Neural progenitor cell (in vitro differentiated cells): ENCODE measurements at regions not wholly inside any gene's neighbourhood (a gene's known extent, or its start where the extent isn't known, plus 50 kb on each side); places are given as distances from the start of the nearest gene placed in this dataset.

Experiments
- DNase-seq: peaks from one replicate; pipeline ENCODE4 v3.0.0-alpha.2; 2016; ENCODE audit warnings: low spot score
- H2AFZ ChIP-seq: fragments of 200-600 bp; sonication (generic); replicated peaks from 2 replicates; pipeline ENCODE4 v1.6.1; 2016; ENCODE audit warnings: antibody characterized with exemption
- H3F3A ChIP-seq: fragments of 200-600 bp; sonication (generic); 2 replicates; pipeline ENCODE4 v1.6.1; 2016; ENCODE audit warnings: antibody characterized with exemption, low read depth
- H3K27ac ChIP-seq: fragments of 200-600 bp; sonication (generic); 2 replicates; pipeline ENCODE4 v1.5.1; 2016; ENCODE audit warnings: mild to moderate bottlenecking
- H3K27me3 ChIP-seq: fragments of 200-600 bp; sonication (generic); 2 replicates; pipeline ENCODE4 v1.6.1; 2016; ENCODE audit warnings: mild to moderate bottlenecking, moderate library complexity
- H3K36me3 ChIP-seq: fragments of 200-600 bp; sonication (generic); 2 replicates; pipeline ENCODE4 v1.5.1; 2016
- H3K4me1 ChIP-seq: fragments of 200-600 bp; sonication (generic); 2 replicates; pipeline ENCODE4 v1.6.1; 2016; ENCODE audit warnings: mixed run types
- H3K4me2 ChIP-seq: fragments of 200-600 bp; sonication (generic); 2 replicates; pipeline ENCODE4 v1.6.1; 2016
- H3K4me3 ChIP-seq: fragments of 200-600 bp; sonication (generic); 2 replicates; pipeline ENCODE4 v1.5.1; 2016
- H3K79me2 ChIP-seq: fragments of 200-600 bp; sonication (generic); 2 replicates; pipeline ENCODE4 v1.6.1; 2016; ENCODE audit warnings: low read depth
- H3K9ac ChIP-seq: fragments of 200-600 bp; sonication (generic); 2 replicates; pipeline ENCODE4 v1.6.1; 2016
- H3K9me3 ChIP-seq: fragments of 200-600 bp; sonication (generic); 2 replicates; pipeline ENCODE4 v1.5.1; 2016; ENCODE audit warnings: low read depth
- H4K20me1 ChIP-seq: fragments of 200-600 bp; sonication (generic); 2 replicates; pipeline ENCODE4 v1.6.1; 2016; ENCODE audit warnings: low read depth
- H3K27ac Mint-ChIP-seq: 3 replicates; pipeline ENCODE4 v1.8.0; 2021; ENCODE audit warnings: mixed read lengths
- H3K27me3 Mint-ChIP-seq: 2 replicates; pipeline ENCODE4 v1.8.0; 2022; ENCODE audit warnings: low read depth, mild to moderate bottlenecking, inconsistent platforms, moderate library complexity, mixed read lengths; ENCODE audit not compliant: insufficient read depth
- H3K36me3 Mint-ChIP-seq: 3 replicates; pipeline ENCODE4 v1.8.0; 2021; ENCODE audit warnings: mixed read lengths
- H3K4me1 Mint-ChIP-seq: 3 replicates; pipeline ENCODE4 v1.8.0; 2021; ENCODE audit warnings: mixed read lengths
- H3K4me3 Mint-ChIP-seq: 3 replicates; pipeline ENCODE4 v1.8.0; 2021; ENCODE audit warnings: mild to moderate bottlenecking, moderate library complexity, mixed read lengths
- H3K9me3 Mint-ChIP-seq: 3 replicates; pipeline ENCODE4 v1.8.0; 2020; ENCODE audit warnings: mixed read lengths
- EZH2 ChIP-seq: fragments of 200-600 bp; sonication (generic); IDR thresholded peaks from 2 replicates; pipeline ENCODE4 v1.6.1; 2017; ENCODE audit warnings: antibody characterized with exemption, mild to moderate bottlenecking, moderate library complexity
- EZH2phosphoT487 ChIP-seq: fragments of 200-600 bp; sonication (generic); IDR thresholded peaks from 2 replicates; pipeline ENCODE4 v1.6.1; 2017; ENCODE audit warnings: antibody characterized with exemption
- TF ChIP-seq, protein P1 (sequence below): fragments of 200-600 bp; sonication (generic); IDR thresholded peaks from 2 replicates; pipeline ENCODE4 v1.5.1; 2017; ENCODE audit warnings: antibody characterized with exemption, mild to moderate bottlenecking

DNA sequence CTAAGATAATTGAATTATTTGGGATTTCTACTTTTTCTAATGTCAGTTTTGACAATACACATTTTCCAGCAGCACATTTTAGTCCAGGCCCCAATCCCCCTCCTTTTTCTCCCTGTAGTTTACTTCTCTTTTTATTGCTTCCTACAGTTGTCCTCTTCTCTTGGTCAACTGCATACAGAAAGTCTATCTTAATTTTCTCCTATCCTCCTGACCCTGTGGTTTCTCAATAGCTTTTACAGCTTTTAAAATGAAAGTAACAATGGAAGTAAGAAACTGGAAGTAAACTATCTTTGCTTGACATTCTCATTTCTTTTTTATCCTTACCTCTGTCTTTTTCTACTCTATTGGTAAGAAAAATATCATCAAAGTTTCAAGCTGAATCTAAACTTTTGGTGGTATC, 106.5 kb upstream of the OXGR1 start:
- TF ChIP-seq EZH2phosphoT487 (no peak), EZH2 (no peak)
- TF ChIP-seq, protein P1, sequence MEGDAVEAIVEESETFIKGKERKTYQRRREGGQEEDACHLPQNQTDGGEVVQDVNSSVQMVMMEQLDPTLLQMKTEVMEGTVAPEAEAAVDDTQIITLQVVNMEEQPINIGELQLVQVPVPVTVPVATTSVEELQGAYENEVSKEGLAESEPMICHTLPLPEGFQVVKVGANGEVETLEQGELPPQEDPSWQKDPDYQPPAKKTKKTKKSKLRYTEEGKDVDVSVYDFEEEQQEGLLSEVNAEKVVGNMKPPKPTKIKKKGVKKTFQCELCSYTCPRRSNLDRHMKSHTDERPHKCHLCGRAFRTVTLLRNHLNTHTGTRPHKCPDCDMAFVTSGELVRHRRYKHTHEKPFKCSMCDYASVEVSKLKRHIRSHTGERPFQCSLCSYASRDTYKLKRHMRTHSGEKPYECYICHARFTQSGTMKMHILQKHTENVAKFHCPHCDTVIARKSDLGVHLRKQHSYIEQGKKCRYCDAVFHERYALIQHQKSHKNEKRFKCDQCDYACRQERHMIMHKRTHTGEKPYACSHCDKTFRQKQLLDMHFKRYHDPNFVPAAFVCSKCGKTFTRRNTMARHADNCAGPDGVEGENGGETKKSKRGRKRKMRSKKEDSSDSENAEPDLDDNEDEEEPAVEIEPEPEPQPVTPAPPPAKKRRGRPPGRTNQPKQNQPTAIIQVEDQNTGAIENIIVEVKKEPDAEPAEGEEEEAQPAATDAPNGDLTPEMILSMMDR: no peak
- Histone ChIP-seq H3K27me3 (no peaks in the 10 kb centered on the region), H3F3A (no peaks in the 10 kb centered on the region), H3K4me1 (no peaks in the 10 kb centered on the region), H3K36me3 (no peaks in the 10 kb centered on the region), H4K20me1 (no peaks in the 10 kb centered on the region), H3K79me2 (no peaks in the 10 kb centered on the region), H2AFZ (no peak overlapping the region), H3K4me2 (no peak overlapping the region), H3K27ac (no peak overlapping the region), H3K4me3 (no peak overlapping the region), H3K9ac (no peak overlapping the region), H3K9me3 (no peaks in the 10 kb centered on the region)
- no peak for DNase-seq
- H3K4me1 Mint-ChIP-seq: no peaks in the 10 kb centered on the region
- no peaks in the 10 kb centered on the region for H3K36me3 Mint-ChIP-seq
- peaks cover 3% of the 10 kb centered on the region for H3K27me3 Mint-ChIP-seq
- no peak overlapping the region for H3K27ac Mint-ChIP-seq
- no peak overlapping the region for H3K4me3 Mint-ChIP-seq
- no peaks in the 10 kb centered on the region for H3K9me3 Mint-ChIP-seq

DNA sequence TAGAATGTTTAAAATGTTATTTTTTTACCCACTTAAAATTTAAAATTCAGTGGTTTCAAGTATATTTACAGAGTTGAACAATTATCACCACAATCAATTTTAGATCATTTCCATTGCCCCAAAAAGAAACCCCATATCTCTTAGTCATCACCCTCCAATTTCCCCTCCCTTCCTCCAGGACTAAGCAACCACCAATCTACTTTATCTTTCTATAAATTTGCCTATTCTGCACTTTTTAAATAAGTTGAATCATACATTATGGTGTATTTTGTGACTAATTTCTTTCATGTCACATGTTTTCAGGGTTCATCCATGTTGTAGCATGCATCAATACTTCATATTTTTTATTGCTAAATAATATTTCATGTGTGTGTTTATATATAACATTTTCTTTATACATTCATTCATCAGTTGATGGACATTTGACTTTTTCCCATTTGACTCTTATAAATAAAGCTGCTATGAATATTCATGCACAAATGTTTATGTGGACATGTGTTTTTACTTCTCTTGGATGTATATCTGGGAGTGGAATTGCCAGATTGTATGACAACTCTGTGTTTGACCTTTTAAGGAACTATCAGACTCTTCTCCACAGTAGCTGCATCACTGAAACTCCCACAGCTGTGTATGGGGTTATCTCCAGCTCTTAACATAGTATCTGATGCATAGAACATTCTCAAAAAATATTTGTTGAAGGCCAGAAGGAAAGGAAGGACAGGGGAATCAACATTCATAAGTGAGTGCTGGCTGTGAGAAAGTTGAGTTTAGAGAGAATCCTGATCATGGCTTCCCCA, 107.8 kb upstream of the OXGR1 start:
- no peaks in the 10 kb centered on the region for H3K4me1 Mint-ChIP-seq
- H3K9me3 ChIP-seq: no peaks in the 10 kb centered on the region
- DNase-seq: no peak
- no peaks in the 10 kb centered on the region for H3K9me3 Mint-ChIP-seq
- no peaks in the 10 kb centered on the region for H3K27me3 ChIP-seq
- H4K20me1 ChIP-seq: no peaks in the 10 kb centered on the region
- H3K79me2 ChIP-seq: no peaks in the 10 kb centered on the region
- peaks cover 3% of the 10 kb centered on the region for H3K27me3 Mint-ChIP-seq
- no peak overlapping the region for H2AFZ ChIP-seq
- H3K36me3 ChIP-seq: no peaks in the 10 kb centered on the region
- no peaks in the 10 kb centered on the region for H3K36me3 Mint-ChIP-seq
- H3K4me3 ChIP-seq: no peak overlapping the region
- no peak overlapping the region for H3K4me3 Mint-ChIP-seq
- H3K27ac ChIP-seq: no peak overlapping the region
- no peaks in the 10 kb centered on the region for H3K4me1 ChIP-seq
- H3F3A ChIP-seq: no peaks in the 10 kb centered on the region
- TF ChIP-seq, protein P1: no peak
- no peak for TF ChIP-seq EZH2
- no peak for TF ChIP-seq EZH2phosphoT487
- H3K9ac ChIP-seq: no peak overlapping the region
- H3K4me2 ChIP-seq: no peak overlapping the region
- no peak overlapping the region for H3K27ac Mint-ChIP-seq

DNA sequence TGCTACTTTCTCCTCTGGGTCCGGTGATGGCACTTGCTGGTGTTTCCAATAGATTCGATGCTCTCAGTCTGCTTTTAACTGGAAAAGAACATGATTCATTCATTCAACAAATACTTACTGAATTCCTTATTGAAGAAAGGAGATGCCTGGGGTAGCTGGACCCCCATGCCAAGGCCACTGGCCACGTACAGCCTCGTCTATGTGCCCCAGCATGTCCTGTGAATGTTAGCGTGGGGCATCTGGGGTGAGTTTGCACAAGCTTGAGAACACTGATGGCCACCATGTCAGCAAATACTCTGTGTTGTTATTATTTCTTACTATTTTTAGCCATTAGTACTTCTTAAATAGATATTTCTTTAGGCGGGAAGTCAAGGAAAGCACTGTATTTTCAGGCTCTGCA, 112.0 kb upstream of the OXGR1 start:
- Histone ChIP-seq H3K79me2 (no peaks in the 10 kb centered on the region), H3K9ac (no peak overlapping the region), H3K9me3 (no peaks in the 10 kb centered on the region), H3F3A (no peaks in the 10 kb centered on the region), H3K36me3 (no peaks in the 10 kb centered on the region), H3K27ac (no peak overlapping the region), H3K27me3 (peaks cover 14% of the 10 kb centered on the region), H4K20me1 (no peaks in the 10 kb centered on the region), H3K4me3 (no peak overlapping the region), H3K4me2 (no peak overlapping the region), H2AFZ (no peak overlapping the region), H3K4me1 (no peaks in the 10 kb centered on the region)
- peaks cover 10% of the 10 kb centered on the region for H3K4me1 Mint-ChIP-seq
- no peaks in the 10 kb centered on the region for H3K9me3 Mint-ChIP-seq
- TF ChIP-seq, protein P1: no peak
- no peak for TF ChIP-seq EZH2
- TF ChIP-seq EZH2phosphoT487: no peak
- H3K27ac Mint-ChIP-seq: no peak overlapping the region
- no peak overlapping the region for H3K4me3 Mint-ChIP-seq
- H3K27me3 Mint-ChIP-seq: peaks cover 13% of the 10 kb centered on the region
- DNase-seq: no peak
- H3K36me3 Mint-ChIP-seq: peaks cover 1% of the 10 kb centered on the region
